ENCODE measurements at regions not wholly inside any gene's neighbourhood (a gene's known extent, or its start where the extent isn't known, plus 50 kb on each side); places are given as distances from the start of the nearest gene placed in this dataset.

DNA sequence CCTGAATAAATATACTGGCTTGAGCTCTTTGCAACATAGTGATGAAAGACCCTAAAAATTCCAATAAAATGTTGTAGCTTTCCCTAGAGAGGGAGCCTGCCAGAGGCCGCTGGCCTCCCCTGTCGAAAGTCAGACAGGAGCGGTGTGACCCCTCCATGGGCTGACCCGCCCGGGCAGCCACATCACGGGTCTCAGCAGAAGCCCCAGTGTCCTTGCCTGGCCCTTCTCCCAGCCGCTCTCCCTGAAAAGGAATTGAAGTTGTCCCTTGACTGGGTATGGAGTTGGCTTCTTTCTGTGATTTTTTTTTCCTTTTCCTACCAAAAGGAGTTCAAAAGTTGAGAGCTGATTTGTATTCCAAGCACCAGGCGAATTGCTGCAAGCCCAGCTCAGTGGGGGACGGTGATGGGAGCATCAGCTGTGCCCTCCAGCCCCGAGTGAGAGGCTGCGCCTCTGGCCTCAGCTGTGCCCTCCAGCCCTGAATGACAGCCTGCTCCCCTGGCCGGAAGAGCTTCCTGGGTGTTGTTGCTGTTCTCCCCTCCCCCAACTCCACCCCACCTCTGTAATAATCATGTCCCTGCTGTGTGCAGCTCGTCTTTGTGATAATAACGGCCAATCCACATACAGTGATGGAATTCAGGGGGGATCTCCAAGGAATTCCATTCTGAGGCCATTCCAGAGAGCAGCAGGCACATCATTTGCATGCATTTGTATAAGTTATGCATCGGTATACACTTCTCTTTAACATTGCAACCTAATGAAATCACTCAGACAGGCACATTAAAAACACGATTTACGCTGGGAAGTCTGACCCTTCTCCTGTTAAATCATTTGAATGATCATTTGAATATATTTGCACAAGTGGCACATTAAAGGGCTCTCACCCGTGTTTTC, 501.0 kb downstream of the EIPR1 start:
- intact Hi-C loops (cut with DNase I), result no loop called here
- Histone ChIP-seq H3K4me3 (no peak overlapping the region), H3K27me3 (no peaks in the 10 kb centered on the region), H3K36me3 (no peaks in the 10 kb centered on the region), H3K4me1 (no peaks in the 10 kb centered on the region), H3K27ac (replicated peaks in 1 of 4) (no peak overlapping the region), H3K9me3 (peaks cover 0 to 6% (median 1%) of the 10 kb centered on the region in 4 donors)
- DNase-seq (ENCODE audit: extremely low spot score), result no peak
- no peak for TF ChIP-seq EP300 (IDR thresholded peaks at IDR 0.05)
- TF ChIP-seq, protein P1, sequence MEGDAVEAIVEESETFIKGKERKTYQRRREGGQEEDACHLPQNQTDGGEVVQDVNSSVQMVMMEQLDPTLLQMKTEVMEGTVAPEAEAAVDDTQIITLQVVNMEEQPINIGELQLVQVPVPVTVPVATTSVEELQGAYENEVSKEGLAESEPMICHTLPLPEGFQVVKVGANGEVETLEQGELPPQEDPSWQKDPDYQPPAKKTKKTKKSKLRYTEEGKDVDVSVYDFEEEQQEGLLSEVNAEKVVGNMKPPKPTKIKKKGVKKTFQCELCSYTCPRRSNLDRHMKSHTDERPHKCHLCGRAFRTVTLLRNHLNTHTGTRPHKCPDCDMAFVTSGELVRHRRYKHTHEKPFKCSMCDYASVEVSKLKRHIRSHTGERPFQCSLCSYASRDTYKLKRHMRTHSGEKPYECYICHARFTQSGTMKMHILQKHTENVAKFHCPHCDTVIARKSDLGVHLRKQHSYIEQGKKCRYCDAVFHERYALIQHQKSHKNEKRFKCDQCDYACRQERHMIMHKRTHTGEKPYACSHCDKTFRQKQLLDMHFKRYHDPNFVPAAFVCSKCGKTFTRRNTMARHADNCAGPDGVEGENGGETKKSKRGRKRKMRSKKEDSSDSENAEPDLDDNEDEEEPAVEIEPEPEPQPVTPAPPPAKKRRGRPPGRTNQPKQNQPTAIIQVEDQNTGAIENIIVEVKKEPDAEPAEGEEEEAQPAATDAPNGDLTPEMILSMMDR (IDR thresholded peaks at IDR 0.05), result no peak
- TF ChIP-seq POLR2A (IDR thresholded peaks at IDR 0.05; ENCODE audit: low read depth), result no peak
- TF ChIP-seq POLR2AphosphoS5 (IDR thresholded peaks at IDR 0.05), result no peak
- 67% methylated on average over 11 of the region's 18 CpGs for WGBS

DNA sequence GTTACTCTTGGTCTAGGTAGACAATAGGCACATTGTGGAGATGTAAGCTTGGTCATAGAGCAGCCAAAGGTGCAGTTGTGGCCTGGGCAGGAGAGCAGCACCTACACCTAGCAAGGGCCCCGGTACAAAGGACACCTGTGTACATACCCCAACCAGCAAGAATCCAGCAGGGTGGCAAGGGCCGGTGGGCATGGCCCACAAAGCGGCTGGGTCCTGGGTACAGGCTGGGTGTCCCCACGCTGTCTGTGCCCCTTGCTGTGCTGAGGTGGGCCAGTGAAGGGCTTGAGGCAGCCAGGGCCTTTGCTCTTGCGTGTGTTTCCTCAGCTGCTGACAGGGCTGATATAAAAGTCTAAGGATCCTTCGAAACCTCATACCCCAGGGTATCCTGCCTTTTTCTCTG, 501.8 kb downstream of the EIPR1 start:
- Histone ChIP-seq H3K27ac (replicated peaks in 1 of 4) (no peak overlapping the region), H3K36me3 (no peaks in the 10 kb centered on the region), H3K4me3 (no peak overlapping the region), H3K9me3 (peaks cover 0 to 6% (median 1%) of the 10 kb centered on the region in 4 donors), H3K27me3 (no peaks in the 10 kb centered on the region), H3K4me1 (no peaks in the 10 kb centered on the region)
- TF ChIP-seq EP300 (IDR thresholded peaks at IDR 0.05) (no peak), POLR2A (IDR thresholded peaks at IDR 0.05; ENCODE audit: low read depth) (no peak), POLR2AphosphoS5 (IDR thresholded peaks at IDR 0.05) (no peak)
- TF ChIP-seq, protein P1 (IDR thresholded peaks at IDR 0.05), result no peak
- WGBS, result 87% methylated on average over 4 of the region's 6 CpGs
- no peak for DNase-seq (ENCODE audit: extremely low spot score)
- intact Hi-C loops (cut with DNase I), result no loop called here

DNA sequence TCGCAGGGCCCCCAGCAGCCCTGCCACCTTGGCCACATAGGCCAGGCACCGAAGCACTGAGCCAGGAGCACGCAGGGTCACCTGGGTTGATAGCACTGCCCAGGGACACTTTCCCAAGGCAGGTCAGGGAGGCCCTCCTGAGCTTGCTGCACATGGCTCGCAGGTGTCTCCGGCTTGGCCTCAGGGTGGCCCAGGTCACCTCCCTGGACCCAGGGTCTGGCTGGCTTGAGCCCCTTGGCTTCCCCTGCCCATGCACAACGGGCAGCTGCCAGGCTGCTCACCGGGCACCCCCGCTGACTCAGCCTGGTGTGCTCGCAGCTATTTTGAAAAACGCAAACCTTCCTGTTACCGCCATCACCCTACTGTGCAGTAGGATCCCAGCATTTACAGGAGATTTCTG, 502.3 kb downstream of the EIPR1 start:
- H3K4me1 ChIP-seq, result no peaks in the 10 kb centered on the region
- no peak for TF ChIP-seq POLR2A (IDR thresholded peaks at IDR 0.05; ENCODE audit: low read depth)
- no peak for TF ChIP-seq EP300 (IDR thresholded peaks at IDR 0.05)
- TF ChIP-seq, protein P1 (IDR thresholded peaks at IDR 0.05), result no peak
- no peak for TF ChIP-seq POLR2AphosphoS5 (IDR thresholded peaks at IDR 0.05)
- H3K36me3 ChIP-seq, result no peaks in the 10 kb centered on the region
- 96% methylated on average over 7 of the region's 11 CpGs for WGBS
- H3K9me3 ChIP-seq, result peaks cover 0 to 6% (median 1%) of the 10 kb centered on the region in 4 donors
- no peak for DNase-seq (ENCODE audit: extremely low spot score)
- H3K4me3 ChIP-seq, result no peak overlapping the region
- intact Hi-C loops (cut with DNase I), result no loop called here
- no peak overlapping the region for H3K27ac ChIP-seq (replicated peaks in 1 of 4)
- no peaks in the 10 kb centered on the region for H3K27me3 ChIP-seq

DNA sequence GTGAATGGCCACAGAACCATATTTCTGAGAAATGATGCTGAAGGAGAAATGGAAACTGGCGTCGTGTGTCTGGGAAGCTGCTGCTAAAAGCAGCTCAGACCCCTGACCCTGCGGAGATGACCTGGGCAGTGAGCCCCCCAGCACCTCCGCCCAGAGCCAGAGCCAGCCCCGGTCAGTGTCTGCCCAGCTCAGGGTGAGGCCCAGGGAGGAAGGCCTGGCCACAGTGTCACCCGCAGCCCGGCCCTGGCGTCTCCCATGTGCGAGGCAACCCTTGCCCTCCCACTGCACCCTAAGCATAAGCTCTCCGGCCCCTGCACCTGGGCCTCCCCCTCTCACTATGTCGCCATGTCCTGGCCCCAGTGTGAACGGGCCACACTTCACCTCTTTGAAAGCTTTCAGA, 502.8 kb downstream of the EIPR1 start:
- WGBS, result 74% methylated on average over 12 of the region's 12 CpGs
- Histone ChIP-seq H3K27me3 (no peaks in the 10 kb centered on the region), H3K4me3 (no peak overlapping the region), H3K27ac (replicated peaks in 1 of 4) (no peak overlapping the region), H3K4me1 (no peaks in the 10 kb centered on the region), H3K36me3 (no peaks in the 10 kb centered on the region), H3K9me3 (peaks cover 0 to 6% (median 1%) of the 10 kb centered on the region in 4 donors)
- intact Hi-C loops (cut with DNase I), result no loop called here
- no peak for DNase-seq (ENCODE audit: extremely low spot score)
- TF ChIP-seq, protein P1 (IDR thresholded peaks at IDR 0.05), result no peak
- no peak for TF ChIP-seq EP300 (IDR thresholded peaks at IDR 0.05)
- no peak for TF ChIP-seq POLR2AphosphoS5 (IDR thresholded peaks at IDR 0.05)
- TF ChIP-seq POLR2A (IDR thresholded peaks at IDR 0.05; ENCODE audit: low read depth), result no peak
